ENCODE measurements at regions not wholly inside any gene's neighbourhood (a gene's known extent, or its start where the extent isn't known, plus 50 kb on each side); places are given as distances from the start of the nearest gene placed in this dataset.
"Not testable (repeated sequence)": the region's sequence is repeated elsewhere in the genome, so short reads cannot be mapped to it uniquely, and the experiment has no call there.

DNA sequence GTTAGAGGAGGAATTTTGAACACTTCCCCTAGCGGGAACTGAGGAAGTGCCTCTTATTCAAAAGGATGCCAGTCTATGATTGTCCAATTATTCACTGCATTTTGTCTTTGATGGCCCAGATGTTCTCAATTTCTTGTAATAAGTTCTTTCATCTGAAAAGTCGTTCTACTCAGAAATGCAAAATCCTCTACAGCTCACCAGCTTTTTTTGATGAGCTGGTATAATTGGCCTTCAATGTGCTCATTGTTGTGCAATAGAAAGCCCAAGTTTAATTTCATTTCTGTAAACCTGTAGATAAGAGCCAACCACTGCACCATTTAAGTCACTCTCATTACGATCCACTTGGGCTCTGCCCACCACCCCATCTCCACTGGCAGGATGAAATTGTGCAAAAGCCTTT, 978.7 kb upstream of the AUTS2 start:
- no peak overlapping the region for H3K4me3 ChIP-seq (ENCODE audit: control insufficient read depth, low read depth, low read length)
- DNase-seq (ENCODE audit: low read depth), result peak; percentile 14
- TF ChIP-seq, protein P1, sequence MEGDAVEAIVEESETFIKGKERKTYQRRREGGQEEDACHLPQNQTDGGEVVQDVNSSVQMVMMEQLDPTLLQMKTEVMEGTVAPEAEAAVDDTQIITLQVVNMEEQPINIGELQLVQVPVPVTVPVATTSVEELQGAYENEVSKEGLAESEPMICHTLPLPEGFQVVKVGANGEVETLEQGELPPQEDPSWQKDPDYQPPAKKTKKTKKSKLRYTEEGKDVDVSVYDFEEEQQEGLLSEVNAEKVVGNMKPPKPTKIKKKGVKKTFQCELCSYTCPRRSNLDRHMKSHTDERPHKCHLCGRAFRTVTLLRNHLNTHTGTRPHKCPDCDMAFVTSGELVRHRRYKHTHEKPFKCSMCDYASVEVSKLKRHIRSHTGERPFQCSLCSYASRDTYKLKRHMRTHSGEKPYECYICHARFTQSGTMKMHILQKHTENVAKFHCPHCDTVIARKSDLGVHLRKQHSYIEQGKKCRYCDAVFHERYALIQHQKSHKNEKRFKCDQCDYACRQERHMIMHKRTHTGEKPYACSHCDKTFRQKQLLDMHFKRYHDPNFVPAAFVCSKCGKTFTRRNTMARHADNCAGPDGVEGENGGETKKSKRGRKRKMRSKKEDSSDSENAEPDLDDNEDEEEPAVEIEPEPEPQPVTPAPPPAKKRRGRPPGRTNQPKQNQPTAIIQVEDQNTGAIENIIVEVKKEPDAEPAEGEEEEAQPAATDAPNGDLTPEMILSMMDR (IDR thresholded peaks at IDR 0.05; ENCODE audit: control insufficient read depth, insufficient read depth, low read depth, low read length, missing control alignments), result no peak

DNA sequence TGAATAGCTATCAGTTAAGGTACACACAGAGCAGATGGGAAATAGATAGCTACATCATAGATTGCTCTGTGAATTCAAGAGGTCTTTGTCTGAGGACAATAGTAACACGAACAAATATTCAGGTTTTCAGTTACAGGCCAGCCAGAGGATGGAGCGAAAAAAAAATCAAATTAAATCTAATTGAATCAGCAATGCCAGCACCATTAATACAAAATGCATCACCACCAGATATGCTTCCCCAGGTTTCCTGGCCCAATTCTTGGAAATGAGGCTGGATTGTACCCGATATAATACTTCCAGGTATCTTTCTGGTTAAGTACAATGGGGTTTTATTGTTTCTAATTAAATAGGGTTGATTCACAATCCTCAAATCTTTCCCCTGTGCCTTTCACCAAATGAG, 975.8 kb upstream of the AUTS2 start:
- no peak for DNase-seq (ENCODE audit: low read depth)
- no peak overlapping the region for H3K4me3 ChIP-seq (ENCODE audit: control insufficient read depth, low read depth, low read length)
- TF ChIP-seq, protein P1 (IDR thresholded peaks at IDR 0.05; ENCODE audit: control insufficient read depth, insufficient read depth, low read depth, low read length, missing control alignments), result no peak

DNA sequence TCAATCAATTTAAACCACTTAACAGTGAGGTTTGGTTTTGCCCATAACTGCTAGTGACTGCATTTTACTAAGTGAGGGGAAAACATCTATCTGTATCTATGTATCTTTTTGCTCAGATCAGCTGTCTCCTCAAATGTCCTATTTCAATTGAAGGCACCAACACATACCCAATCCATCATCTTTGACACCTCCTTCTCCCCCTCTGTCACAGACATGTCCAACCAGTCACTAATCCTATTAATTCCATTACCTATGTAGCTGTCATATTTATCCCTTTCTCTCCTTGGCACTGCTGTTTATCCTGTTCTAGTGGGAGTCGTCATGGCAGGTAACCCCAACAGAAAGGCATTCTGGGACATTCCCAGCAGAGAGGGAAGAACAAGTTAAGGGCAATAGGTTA, 975.2 kb upstream of the AUTS2 start:
- no peak overlapping the region for H3K4me3 ChIP-seq (ENCODE audit: control insufficient read depth, low read depth, low read length)
- TF ChIP-seq, protein P1 (IDR thresholded peaks at IDR 0.05; ENCODE audit: control insufficient read depth, insufficient read depth, low read depth, low read length, missing control alignments), result no peak
- DNase-seq (ENCODE audit: low read depth), result no peak

DNA sequence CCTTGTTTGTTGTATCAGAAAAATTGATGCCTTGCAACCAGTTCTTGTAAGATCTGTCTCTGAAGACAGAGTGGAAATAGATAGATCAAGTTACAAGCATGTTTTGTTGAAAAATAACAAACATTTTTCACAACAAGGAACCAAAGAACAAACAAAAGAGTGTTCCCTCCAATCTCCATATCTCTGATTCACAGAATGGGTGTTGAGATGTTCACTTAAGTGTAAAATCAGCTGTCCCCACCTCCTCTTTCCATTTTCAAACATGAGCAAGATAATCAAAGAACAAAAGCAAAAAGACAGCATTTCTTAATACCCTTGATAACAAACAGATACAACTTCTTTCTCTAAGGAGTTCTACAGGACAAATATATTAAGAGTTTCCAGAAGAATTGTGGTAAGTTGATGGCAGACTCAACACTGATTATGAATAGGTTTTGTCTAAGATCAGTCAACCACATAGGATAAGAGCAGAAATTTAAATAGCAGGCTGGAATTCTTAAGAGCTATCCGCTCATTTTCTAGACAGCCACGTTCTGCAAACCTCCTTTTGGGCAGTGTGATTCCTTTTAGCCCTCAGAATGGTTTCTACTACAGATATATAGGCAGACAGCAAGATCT, 970.9 kb upstream of the AUTS2 start:
- TF ChIP-seq, protein P1 (IDR thresholded peaks at IDR 0.05; ENCODE audit: control insufficient read depth, insufficient read depth, low read depth, low read length, missing control alignments), result no peak
- DNase-seq (ENCODE audit: low read depth), result no peak
- no peak overlapping the region for H3K4me3 ChIP-seq (ENCODE audit: control insufficient read depth, low read depth, low read length)

DNA sequence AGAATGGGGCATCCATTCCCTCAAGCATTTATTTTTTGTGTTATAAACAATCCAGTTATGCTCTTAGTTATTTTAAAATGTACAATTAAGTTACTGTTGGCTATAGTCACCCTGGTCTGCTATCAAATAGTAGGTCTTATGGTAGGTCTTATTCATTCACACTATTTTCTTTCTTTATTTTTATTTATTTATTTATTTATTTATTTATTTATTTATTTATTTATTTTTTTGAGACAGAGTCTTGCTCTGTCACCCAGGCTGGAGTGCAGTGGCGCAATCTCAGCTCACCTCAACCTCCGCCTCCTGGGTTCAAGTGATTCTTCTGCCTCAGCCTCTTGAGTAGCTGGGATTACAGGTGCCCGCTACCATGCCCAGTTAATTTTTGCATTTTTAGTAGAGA, 967.4 kb upstream of the AUTS2 start:
- not testable (repeated sequence) for H3K4me3 ChIP-seq (ENCODE audit: control insufficient read depth, low read depth, low read length); DNase-seq (ENCODE audit: low read depth)

DNA sequence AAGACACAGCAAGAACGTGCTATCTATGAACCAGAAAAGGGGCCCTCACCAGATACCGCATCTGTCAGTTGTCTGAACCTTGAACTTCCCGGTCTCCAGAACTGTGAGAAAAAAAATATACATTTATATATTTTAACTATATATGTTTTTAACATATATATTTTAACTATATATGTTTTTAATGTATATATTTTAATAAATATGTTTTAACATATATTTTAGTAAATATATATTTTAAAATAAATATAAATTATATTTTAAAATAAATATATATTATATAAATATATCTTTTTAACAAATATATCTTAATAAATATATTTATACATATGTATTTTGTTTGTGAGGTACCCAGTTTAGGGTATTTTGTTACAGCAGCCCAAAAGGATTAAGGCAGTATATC, 958.2 kb upstream of the AUTS2 start:
- H3K4me3 ChIP-seq (ENCODE audit: control insufficient read depth, low read depth, low read length), result no peak overlapping the region
- DNase-seq (ENCODE audit: low read depth), result no peak
- TF ChIP-seq, protein P1 (IDR thresholded peaks at IDR 0.05; ENCODE audit: control insufficient read depth, insufficient read depth, low read depth, low read length, missing control alignments), result no peak

DNA sequence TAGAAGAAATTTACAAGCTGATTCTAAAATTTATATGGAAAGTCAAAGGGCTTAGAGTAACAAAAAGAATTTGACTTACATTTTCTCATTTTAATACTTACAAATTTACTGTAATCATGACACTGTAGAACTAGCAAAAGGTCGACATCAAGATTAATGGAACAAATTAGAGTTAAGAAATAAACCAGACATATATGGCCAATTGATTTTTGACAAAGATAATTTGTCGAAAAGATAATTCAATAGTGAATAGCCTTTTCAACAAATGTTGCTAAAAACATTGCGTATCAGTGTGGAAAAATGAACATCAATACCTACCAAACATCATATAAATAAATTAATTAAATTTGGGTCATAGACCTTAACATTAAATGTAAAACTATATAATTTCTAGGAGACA, 955.5 kb upstream of the AUTS2 start:
- DNase-seq (ENCODE audit: low read depth), result no peak
- TF ChIP-seq, protein P1 (IDR thresholded peaks at IDR 0.05; ENCODE audit: control insufficient read depth, insufficient read depth, low read depth, low read length, missing control alignments), result no peak
- no peak overlapping the region for H3K4me3 ChIP-seq (ENCODE audit: control insufficient read depth, low read depth, low read length)
